K562 (cell line): ENCODE measurements at regions not wholly inside any gene's neighbourhood (a gene's known extent, or its start where the extent isn't known, plus 50 kb on each side); places are given as distances from the start of the nearest gene placed in this dataset.

ENCODE experiments used
- BDP1 ChIP-seq: IDR thresholded peaks from 3 replicates; pipeline ENCODE4 v1.6.1; 2011; ENCODE audit not compliant: insufficient read length, insufficient read depth
- ELK3 ChIP-seq: fragments of 450-650 bp; formaldehyde crosslinking; IDR thresholded peaks from 2 replicates; pipeline ENCODE4 v1.4.0; 2020; ENCODE audit warnings: mild to moderate bottlenecking
- EP300 ChIP-seq: IDR thresholded peaks from 2 replicates; pipeline ENCODE4 v1.6.1; 2012; ENCODE audit warnings: low read length, improper control_type of control experiment
- ETS1 ChIP-seq: conservative IDR thresholded peaks from 2 replicates; pipeline ENCODE4 v1.6.1; 2011; ENCODE audit warnings: low read depth, mild to moderate bottlenecking, low read length; ENCODE audit not compliant: control insufficient read depth
- FOXP1 ChIP-seq: sonication (generic); formaldehyde crosslinking; IDR thresholded peaks from 2 replicates; pipeline ENCODE4 v1.8.0; 2022; ENCODE audit warnings: mild to moderate bottlenecking, missing genetic modification reagents
- PBX2 ChIP-seq, 2 experiments: IDR thresholded peaks in 1 of 2; conservative IDR thresholded peaks in 1 of 2; 2 replicates each; pipeline ENCODE4 v1.6.1; 2016; ENCODE audit warnings: low read depth in 2 of 2, mild to moderate bottlenecking in 1 of 2, missing compliant biosample characterization in 1 of 2, missing genetic modification characterization in 1 of 2, moderate library complexity in 1 of 2
- POLR2AphosphoS5 ChIP-seq: IDR thresholded peaks from 2 replicates; pipeline ENCODE4 v1.6.1; 2011; ENCODE audit warnings: mild to moderate bottlenecking, low read depth, low read length, moderate library complexity; ENCODE audit not compliant: control insufficient read depth, insufficient read depth
- TOE1 ChIP-seq, 2 experiments: fragments of 450-650 bp in 1 of 2; sonication (generic) in 1 of 2; formaldehyde crosslinking in 1 of 2; IDR thresholded peaks; 2 replicates each; pipeline versions ENCODE4 v1.7.1 to v1.8.0; 2016 to 2022; ENCODE audit warnings: borderline replicate concordance in 2 of 2, mild to moderate bottlenecking in 2 of 2, antibody characterized with exemption in 1 of 2, inconsistent platforms in 1 of 2, low read depth in 1 of 2, missing genetic modification reagents in 1 of 2, moderate library complexity in 1 of 2
- TSHZ1 ChIP-seq: fragments of 250-450 bp; sonication (Bioruptor Pico); IDR thresholded peaks from 2 replicates; pipeline ENCODE4 v1.4.0; 2020; ENCODE audit warnings: mild to moderate bottlenecking, moderate library complexity
- U2AF2 ChIP-seq: fragments of 200-400 bp; formaldehyde crosslinking; optimal IDR thresholded peaks from 2 replicates; pipeline ENCODE3; 2017; ENCODE audit warnings: low read depth, mild to moderate bottlenecking, low read length
- ZFPM2 ChIP-seq: fragments of 250-450 bp; sonication (Bioruptor Pico); IDR thresholded peaks from 2 replicates; pipeline ENCODE4 v1.5.1; 2022; ENCODE audit warnings: mild to moderate bottlenecking
- TF ChIP-seq, protein P1 (sequence below), 3 experiments: IDR thresholded peaks in 2 of 3; conservative IDR thresholded peaks in 1 of 3; 2 replicates each; pipeline ENCODE4 v1.5.1; 2011 to 2012; ENCODE audit warnings: low read length in 3 of 3, mild to moderate bottlenecking in 3 of 3, control low read depth in 2 of 3, improper control_type of control experiment in 1 of 3, inconsistent platforms in 1 of 3, low read depth in 1 of 3, mixed read lengths in 1 of 3, moderate library complexity in 1 of 3; ENCODE audit not compliant: insufficient read depth in 2 of 3

DNA sequence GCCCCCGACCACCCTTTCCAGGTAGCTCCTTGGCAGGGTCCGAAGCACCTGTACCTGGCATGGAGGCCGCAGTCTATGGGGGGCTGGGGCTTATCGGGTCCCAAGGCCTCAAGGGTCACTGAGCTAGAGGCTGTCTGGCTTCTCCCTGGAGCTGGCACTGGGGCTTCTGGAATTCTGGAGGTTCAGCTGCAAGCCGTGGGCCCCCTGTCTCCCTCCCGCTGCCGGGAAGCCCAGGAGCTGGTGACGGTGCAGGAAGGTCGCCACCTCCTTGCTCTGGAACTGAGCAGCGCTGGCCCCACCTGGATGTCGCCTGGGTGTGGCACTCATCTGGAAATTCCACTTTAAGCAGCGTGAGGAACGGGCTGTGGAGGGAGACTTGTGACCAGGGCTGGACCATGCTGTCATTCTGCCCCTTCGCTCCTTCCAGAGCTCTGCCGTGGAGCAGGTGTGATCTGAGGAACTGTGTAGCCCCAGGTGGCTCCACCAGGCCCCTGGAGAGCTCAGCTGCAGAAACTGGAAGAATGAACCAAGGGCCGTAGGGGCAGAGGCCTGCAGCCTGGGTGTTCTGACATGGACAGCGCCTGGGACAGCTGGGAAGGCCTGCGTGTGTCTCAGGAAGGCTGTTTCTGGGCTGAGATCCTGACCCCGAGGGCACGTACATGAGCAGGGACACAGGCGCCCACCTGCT, 129.7 kb upstream of the PPP2R2D start:
- TF ChIP-seq FOXP1 (CRISPR knock-in tag) (no peak), EP300 (no peak), ELK3 (no peak), TOE1 (IDR thresholded peaks at IDR 0.05; ENCODE audit: borderline replicate concordance) (no peak), TOE1 (CRISPR knock-in tag; IDR thresholded peaks at IDR 0.05; ENCODE audit: borderline replicate concordance, low read depth) (no peak), POLR2AphosphoS5 (no peak), ZFPM2 (CRISPR knock-in tag) (no peak), ETS1 (no peak), PBX2 (CRISPR knock-in tag; IDR thresholded peaks at IDR 0.05; ENCODE audit: low read depth) (no peak), PBX2 (tag; conservative IDR thresholded peaks at IDR 0.05; ENCODE audit: low read depth) (no peak), U2AF2 (no peak), BDP1 (no peak), TSHZ1 (no peak)
- TF ChIP-seq, protein P1, sequence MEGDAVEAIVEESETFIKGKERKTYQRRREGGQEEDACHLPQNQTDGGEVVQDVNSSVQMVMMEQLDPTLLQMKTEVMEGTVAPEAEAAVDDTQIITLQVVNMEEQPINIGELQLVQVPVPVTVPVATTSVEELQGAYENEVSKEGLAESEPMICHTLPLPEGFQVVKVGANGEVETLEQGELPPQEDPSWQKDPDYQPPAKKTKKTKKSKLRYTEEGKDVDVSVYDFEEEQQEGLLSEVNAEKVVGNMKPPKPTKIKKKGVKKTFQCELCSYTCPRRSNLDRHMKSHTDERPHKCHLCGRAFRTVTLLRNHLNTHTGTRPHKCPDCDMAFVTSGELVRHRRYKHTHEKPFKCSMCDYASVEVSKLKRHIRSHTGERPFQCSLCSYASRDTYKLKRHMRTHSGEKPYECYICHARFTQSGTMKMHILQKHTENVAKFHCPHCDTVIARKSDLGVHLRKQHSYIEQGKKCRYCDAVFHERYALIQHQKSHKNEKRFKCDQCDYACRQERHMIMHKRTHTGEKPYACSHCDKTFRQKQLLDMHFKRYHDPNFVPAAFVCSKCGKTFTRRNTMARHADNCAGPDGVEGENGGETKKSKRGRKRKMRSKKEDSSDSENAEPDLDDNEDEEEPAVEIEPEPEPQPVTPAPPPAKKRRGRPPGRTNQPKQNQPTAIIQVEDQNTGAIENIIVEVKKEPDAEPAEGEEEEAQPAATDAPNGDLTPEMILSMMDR (IDR thresholded peaks at IDR 0.05 in 2 of 3, conservative IDR thresholded peaks at IDR 0.05 in 1 of 3; ENCODE audit: insufficient read depth in 2 of 3, low read depth in 1 of 3, low read length in 3 of 3) = no peak
